OCI-LY7 (cell line): ENCODE measurements at regions not wholly inside any gene's neighbourhood (a gene's known extent, or its start where the extent isn't known, plus 50 kb on each side); places are given as distances from the start of the nearest gene placed in this dataset.

Source experiments
- BruUV-seq: library from RNA; stranded (reverse); fragments of 400-500 nt; replicated peaks from 2 replicates; lab custom pipeline; 2021; lab: Mats Ljungman, UMichigan
- CTCF ChIA-PET: fragments of 300-600 bp; sonication (Branson Sonifier 250); formaldehyde crosslinking; loops from one replicate; lab custom pipeline; 2022; ENCODE audit warnings: antibody characterized with exemption; ENCODE audit not compliant: unreplicated experiment; lab: Charles Lee
- POLR2A ChIA-PET: fragments of 300-600 bp; sonication (Branson Sonifier 250); formaldehyde crosslinking; loops from one replicate; lab custom pipeline; 2022; ENCODE audit warnings: antibody characterized with exemption; lab: Charles Lee
- DNase-seq: peaks from one replicate; pipeline ENCODE4 v3.0.0-alpha.2; 2015; ENCODE audit warnings: low spot score
- H2AFZ ChIP-seq: fragments of 200-600 bp; sonication (generic), shearing (Covaris generic); 2 replicates; pipeline ENCODE4 v1.6.1; 2014; ENCODE audit warnings: mild to moderate bottlenecking, antibody characterized with exemption, low read length, moderate library complexity
- H3K27ac ChIP-seq: fragments of 200-600 bp; sonication (generic); 2 replicates; pipeline ENCODE4 v1.5.1; 2014; ENCODE audit warnings: mixed run types, low read depth, mild to moderate bottlenecking, moderate library complexity, low read length, inconsistent platforms; ENCODE audit not compliant: poor library complexity, severe bottlenecking
- H3K36me3 ChIP-seq: fragments of 200-600 bp; sonication (generic); 2 replicates; pipeline ENCODE4 v1.6.1; 2014; ENCODE audit warnings: mild to moderate bottlenecking, antibody characterized with exemption, low read length, moderate library complexity, mixed read lengths; ENCODE audit not compliant: insufficient read depth
- H3K4me1 ChIP-seq: fragments of 200-600 bp; sonication (generic); 2 replicates; pipeline ENCODE4 v1.5.1; 2014; ENCODE audit warnings: mild to moderate bottlenecking, low read length; ENCODE audit not compliant: insufficient read depth, poor library complexity, severe bottlenecking
- H3K4me2 ChIP-seq: fragments of 200-600 bp; sonication (generic); 2 replicates; pipeline ENCODE4 v1.6.1; 2014; ENCODE audit warnings: mild to moderate bottlenecking, low read length
- H3K4me3 ChIP-seq: fragments of 200-600 bp; sonication (generic); 2 replicates; pipeline ENCODE4 v1.5.1; 2014; ENCODE audit warnings: mild to moderate bottlenecking, low read depth, low read length; ENCODE audit not compliant: poor library complexity, severe bottlenecking
- H3K79me2 ChIP-seq: fragments of 200-600 bp; sonication (generic); 2 replicates; pipeline ENCODE4 v1.6.1; 2016; ENCODE audit warnings: low read depth, mild to moderate bottlenecking, low read length, moderate library complexity, mixed read lengths; ENCODE audit not compliant: insufficient read depth
- H3K9me2 ChIP-seq: fragments of 200-600 bp; sonication (generic); 2 replicates; pipeline ENCODE4 v1.6.1; 2016; ENCODE audit warnings: mild to moderate bottlenecking, low read length, mixed read lengths; ENCODE audit not compliant: insufficient read depth
- H3K9me3 ChIP-seq: fragments of 200-600 bp; sonication (generic); 2 replicates; pipeline ENCODE4 v1.6.1; 2014; ENCODE audit warnings: mild to moderate bottlenecking, mixed run types, low read length, mixed read lengths
- H4K20me1 ChIP-seq: fragments of 200-600 bp; sonication (generic); 2 replicates; pipeline ENCODE4 v1.6.1; 2014; ENCODE audit warnings: mild to moderate bottlenecking, antibody characterized with exemption, low read length, moderate library complexity, mixed read lengths; ENCODE audit not compliant: insufficient read depth
- EZH2phosphoT487 ChIP-seq: fragments of 200-600 bp; sonication (generic); IDR thresholded peaks from 2 replicates; pipeline ENCODE4 v1.6.1; 2018; ENCODE audit warnings: low read depth, borderline replicate concordance, mild to moderate bottlenecking, mixed run types, antibody characterized with exemption, low read length, moderate library complexity, mixed read lengths
- intact Hi-C: fragments of 100-400 bp; cut with micrococcal nuclease; formaldehyde crosslinking; loops from one replicate; pipeline ENCODE4 v1.10.0; 2022; ENCODE audit not compliant: unreplicated experiment
- TF ChIP-seq, protein P1 (sequence below): fragments of 200-600 bp; sonication (generic); conservative IDR thresholded peaks from 2 replicates; pipeline ENCODE4 v1.5.1; 2014; ENCODE audit warnings: mild to moderate bottlenecking, antibody characterized with exemption, low read length, moderate library complexity, mixed read lengths

GRCh38 chr2:8196316-8196715 is 485.5 kb upstream of the ID2 start:
- ChIA-PET CTCF (no interaction called here), POLR2A (interaction anchor here (0.7 to 1.2 kb wide), 2 partner anchors 89 to 550 kb away, joined by 3 to 4 read pairs; no protein-coding TSS in a partner anchor)
- Histone ChIP-seq H3K79me2 (no peaks in the 10 kb centered on the region), H3K4me3 (no peak overlapping the region), H3K4me2 (no peak overlapping the region), H3K36me3 (no peaks in the 10 kb centered on the region; the same call in 1 of the 2 replicates), H3K27ac (no peak overlapping the region), H2AFZ (no peak overlapping the region), H3K4me1 (peaks cover 9% of the 10 kb centered on the region), H3K9me2 (no peaks in the 10 kb centered on the region), H3K9me3 (peaks cover 7% of the 10 kb centered on the region; the same call in 1 of the 2 replicates), H4K20me1 (no peaks in the 10 kb centered on the region)
- DNase-seq: no peak
- TF ChIP-seq, protein P1, sequence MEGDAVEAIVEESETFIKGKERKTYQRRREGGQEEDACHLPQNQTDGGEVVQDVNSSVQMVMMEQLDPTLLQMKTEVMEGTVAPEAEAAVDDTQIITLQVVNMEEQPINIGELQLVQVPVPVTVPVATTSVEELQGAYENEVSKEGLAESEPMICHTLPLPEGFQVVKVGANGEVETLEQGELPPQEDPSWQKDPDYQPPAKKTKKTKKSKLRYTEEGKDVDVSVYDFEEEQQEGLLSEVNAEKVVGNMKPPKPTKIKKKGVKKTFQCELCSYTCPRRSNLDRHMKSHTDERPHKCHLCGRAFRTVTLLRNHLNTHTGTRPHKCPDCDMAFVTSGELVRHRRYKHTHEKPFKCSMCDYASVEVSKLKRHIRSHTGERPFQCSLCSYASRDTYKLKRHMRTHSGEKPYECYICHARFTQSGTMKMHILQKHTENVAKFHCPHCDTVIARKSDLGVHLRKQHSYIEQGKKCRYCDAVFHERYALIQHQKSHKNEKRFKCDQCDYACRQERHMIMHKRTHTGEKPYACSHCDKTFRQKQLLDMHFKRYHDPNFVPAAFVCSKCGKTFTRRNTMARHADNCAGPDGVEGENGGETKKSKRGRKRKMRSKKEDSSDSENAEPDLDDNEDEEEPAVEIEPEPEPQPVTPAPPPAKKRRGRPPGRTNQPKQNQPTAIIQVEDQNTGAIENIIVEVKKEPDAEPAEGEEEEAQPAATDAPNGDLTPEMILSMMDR: no peak
- no peak for TF ChIP-seq EZH2phosphoT487
- no TSS peak for BruUV-seq
- intact Hi-C loops: no loop called here

DNA sequence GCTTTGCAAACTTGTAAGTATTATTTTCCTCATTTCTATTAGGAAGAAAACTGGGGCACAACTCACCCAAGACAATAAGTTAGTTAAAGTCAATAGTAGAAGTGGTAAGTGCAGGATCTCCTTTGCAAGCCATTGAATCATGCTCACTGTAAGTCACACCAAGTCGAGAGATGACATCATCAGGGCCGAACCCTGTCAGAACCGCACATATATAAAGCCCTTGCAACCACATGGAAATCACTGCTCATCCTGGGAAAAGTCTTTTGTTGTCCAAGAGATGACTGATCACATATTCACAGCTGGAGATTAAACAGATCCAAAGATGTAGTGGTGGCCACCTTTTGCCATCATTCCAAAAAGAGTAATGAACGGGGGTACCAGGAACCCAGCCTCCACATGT is 484.8 kb upstream of the ID2 start:
- no peaks in the 10 kb centered on the region for H3K9me2 ChIP-seq
- intact Hi-C loops: no loop called here
- TF ChIP-seq EZH2phosphoT487: no peak
- TF ChIP-seq, protein P1: no peak
- ChIA-PET CTCF (no interaction called here), POLR2A (interaction anchor here (0.5 to 0.6 kb wide), 2 partner anchors 18 to 337 kb away, joined by 3 read pairs; no protein-coding TSS in a partner anchor)
- H2AFZ ChIP-seq: no peak overlapping the region
- no peak overlapping the region for H3K4me2 ChIP-seq
- H4K20me1 ChIP-seq: no peaks in the 10 kb centered on the region
- no peaks in the 10 kb centered on the region for H3K79me2 ChIP-seq
- H3K36me3 ChIP-seq: no peaks in the 10 kb centered on the region; the same call in 1 of the 2 replicates
- H3K9me3 ChIP-seq: peaks cover 7% of the 10 kb centered on the region; the same call in 1 of the 2 replicates
- peaks cover 14% of the 10 kb centered on the region for H3K4me1 ChIP-seq
- DNase-seq: no peak
- H3K27ac ChIP-seq: no peak overlapping the region
- no TSS peak for BruUV-seq
- H3K4me3 ChIP-seq: no peak overlapping the region

DNA sequence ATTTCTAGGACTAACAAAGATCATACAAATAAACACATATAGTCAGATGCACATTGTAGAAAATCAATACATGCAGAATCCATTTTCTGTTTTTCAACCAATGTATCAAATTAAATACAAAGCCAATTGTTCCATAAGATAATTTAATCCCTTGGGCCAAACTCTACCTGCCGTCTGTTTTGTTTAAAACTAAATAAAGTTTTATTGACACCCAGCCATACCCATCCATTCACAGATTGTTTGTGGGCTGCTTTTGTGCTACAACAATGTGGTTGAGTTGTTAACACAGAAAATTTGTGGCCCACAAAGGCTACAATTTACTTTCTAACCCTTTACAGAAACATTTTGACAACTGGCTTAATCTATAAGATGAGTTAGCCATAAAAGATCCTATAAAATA is 484.0 kb upstream of the ID2 start:
- H3K9me3 ChIP-seq: peaks cover 7% of the 10 kb centered on the region; the same call in 1 of the 2 replicates
- H3K36me3 ChIP-seq: no peaks in the 10 kb centered on the region; the same call in 1 of the 2 replicates
- H4K20me1 ChIP-seq: no peaks in the 10 kb centered on the region
- no peak overlapping the region for H3K4me2 ChIP-seq
- no TSS peak for BruUV-seq
- TF ChIP-seq EZH2phosphoT487: no peak
- TF ChIP-seq, protein P1: no peak
- no peaks in the 10 kb centered on the region for H3K9me2 ChIP-seq
- H3K4me3 ChIP-seq: no peak overlapping the region
- DNase-seq: no peak
- H3K79me2 ChIP-seq: no peaks in the 10 kb centered on the region
- H2AFZ ChIP-seq: no peak overlapping the region
- POLR2A ChIA-PET: no interaction called here
- intact Hi-C loops: no loop called here
- peaks cover 19% of the 10 kb centered on the region for H3K4me1 ChIP-seq
- CTCF ChIA-PET: no interaction called here
- H3K27ac ChIP-seq: no peak overlapping the region
